ENCODE measurements at regions not wholly inside any gene's neighbourhood (a gene's known extent, or its start where the extent isn't known, plus 50 kb on each side); places are given as distances from the start of the nearest gene placed in this dataset.

- no peak for TF ChIP-seq CTCF (IDR thresholded peaks at IDR 0.05)
- TF ChIP-seq POLR2A (IDR thresholded peaks at IDR 0.05) = no peak
- no peak for TF ChIP-seq POLR2AphosphoS5 (IDR thresholded peaks at IDR 0.05)
Observed at GRCh38 chr4:138305050-138305449, 62.9 kb upstream of the SLC7A11 start.
